PFSK-1 (cell line): ENCODE measurements at regions not wholly inside any gene's neighbourhood (a gene's known extent, or its start where the extent isn't known, plus 50 kb on each side); places are given as distances from the start of the nearest gene placed in this dataset.

ENCODE experiments used
- FOXP2 ChIP-seq: optimal IDR thresholded peaks from 2 replicates; pipeline ENCODE3; 2011; ENCODE audit warnings: borderline replicate concordance, control low read depth, inconsistent platforms; ENCODE audit not compliant: insufficient read depth; ENCODE audit errors: extremely low read length, extremely low read depth
- POLR2AphosphoS5 ChIP-seq: IDR thresholded peaks from 2 replicates; pipeline ENCODE4 v1.6.1; 2012; ENCODE audit warnings: low read depth, mild to moderate bottlenecking, control low read depth, low read length, moderate library complexity
- SIN3A ChIP-seq: IDR thresholded peaks from 2 replicates; pipeline ENCODE4 v1.6.1; 2012; ENCODE audit warnings: mild to moderate bottlenecking, low read length, moderate library complexity, borderline replicate concordance; ENCODE audit not compliant: insufficient read depth
- TAF1 ChIP-seq: IDR thresholded peaks from 2 replicates; pipeline ENCODE4 v1.6.1; 2012; ENCODE audit warnings: low read length, control low read depth, borderline replicate concordance; ENCODE audit not compliant: insufficient read depth
- TF ChIP-seq, protein P1 (sequence below), 2 experiments: IDR thresholded peaks; 2 replicates each; pipeline versions ENCODE4 v1.6.1 to v1.8.0; 2011 to 2012; ENCODE audit warnings: low read depth in 2 of 2, low read length in 2 of 2, control low read depth in 1 of 2, inconsistent platforms in 1 of 2, mild to moderate bottlenecking in 1 of 2, moderate library complexity in 1 of 2; ENCODE audit not compliant: insufficient read depth in 1 of 2

DNA sequence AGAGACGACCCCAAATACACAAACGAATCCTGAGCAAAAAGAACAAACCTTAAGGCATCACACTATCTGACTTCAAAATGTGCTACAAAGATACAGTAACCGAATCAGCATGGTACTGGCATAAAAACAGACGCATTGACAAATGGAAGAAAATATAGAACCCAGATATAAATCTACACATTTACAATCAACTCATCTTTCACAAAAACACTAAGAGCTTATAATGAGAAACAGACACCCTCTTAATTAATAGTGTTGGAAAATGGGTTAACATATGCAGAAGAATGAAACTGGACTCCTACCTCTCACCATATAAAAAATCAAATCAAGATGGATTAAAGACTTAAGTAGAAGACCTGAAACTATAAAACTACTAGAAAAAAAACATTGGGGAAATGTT lies 130.3 kb upstream of the DCBLD2 start:
- no peak for TF ChIP-seq POLR2AphosphoS5
- TF ChIP-seq FOXP2 = no peak
- TF ChIP-seq, protein P1, sequence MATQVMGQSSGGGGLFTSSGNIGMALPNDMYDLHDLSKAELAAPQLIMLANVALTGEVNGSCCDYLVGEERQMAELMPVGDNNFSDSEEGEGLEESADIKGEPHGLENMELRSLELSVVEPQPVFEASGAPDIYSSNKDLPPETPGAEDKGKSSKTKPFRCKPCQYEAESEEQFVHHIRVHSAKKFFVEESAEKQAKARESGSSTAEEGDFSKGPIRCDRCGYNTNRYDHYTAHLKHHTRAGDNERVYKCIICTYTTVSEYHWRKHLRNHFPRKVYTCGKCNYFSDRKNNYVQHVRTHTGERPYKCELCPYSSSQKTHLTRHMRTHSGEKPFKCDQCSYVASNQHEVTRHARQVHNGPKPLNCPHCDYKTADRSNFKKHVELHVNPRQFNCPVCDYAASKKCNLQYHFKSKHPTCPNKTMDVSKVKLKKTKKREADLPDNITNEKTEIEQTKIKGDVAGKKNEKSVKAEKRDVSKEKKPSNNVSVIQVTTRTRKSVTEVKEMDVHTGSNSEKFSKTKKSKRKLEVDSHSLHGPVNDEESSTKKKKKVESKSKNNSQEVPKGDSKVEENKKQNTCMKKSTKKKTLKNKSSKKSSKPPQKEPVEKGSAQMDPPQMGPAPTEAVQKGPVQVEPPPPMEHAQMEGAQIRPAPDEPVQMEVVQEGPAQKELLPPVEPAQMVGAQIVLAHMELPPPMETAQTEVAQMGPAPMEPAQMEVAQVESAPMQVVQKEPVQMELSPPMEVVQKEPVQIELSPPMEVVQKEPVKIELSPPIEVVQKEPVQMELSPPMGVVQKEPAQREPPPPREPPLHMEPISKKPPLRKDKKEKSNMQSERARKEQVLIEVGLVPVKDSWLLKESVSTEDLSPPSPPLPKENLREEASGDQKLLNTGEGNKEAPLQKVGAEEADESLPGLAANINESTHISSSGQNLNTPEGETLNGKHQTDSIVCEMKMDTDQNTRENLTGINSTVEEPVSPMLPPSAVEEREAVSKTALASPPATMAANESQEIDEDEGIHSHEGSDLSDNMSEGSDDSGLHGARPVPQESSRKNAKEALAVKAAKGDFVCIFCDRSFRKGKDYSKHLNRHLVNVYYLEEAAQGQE (IDR thresholded peaks at IDR 0.05; ENCODE audit: insufficient read depth in 1 of 2, low read depth in 2 of 2, low read length in 2 of 2) = no peak
- TF ChIP-seq SIN3A = no peak
- TF ChIP-seq TAF1 = no peak

DNA sequence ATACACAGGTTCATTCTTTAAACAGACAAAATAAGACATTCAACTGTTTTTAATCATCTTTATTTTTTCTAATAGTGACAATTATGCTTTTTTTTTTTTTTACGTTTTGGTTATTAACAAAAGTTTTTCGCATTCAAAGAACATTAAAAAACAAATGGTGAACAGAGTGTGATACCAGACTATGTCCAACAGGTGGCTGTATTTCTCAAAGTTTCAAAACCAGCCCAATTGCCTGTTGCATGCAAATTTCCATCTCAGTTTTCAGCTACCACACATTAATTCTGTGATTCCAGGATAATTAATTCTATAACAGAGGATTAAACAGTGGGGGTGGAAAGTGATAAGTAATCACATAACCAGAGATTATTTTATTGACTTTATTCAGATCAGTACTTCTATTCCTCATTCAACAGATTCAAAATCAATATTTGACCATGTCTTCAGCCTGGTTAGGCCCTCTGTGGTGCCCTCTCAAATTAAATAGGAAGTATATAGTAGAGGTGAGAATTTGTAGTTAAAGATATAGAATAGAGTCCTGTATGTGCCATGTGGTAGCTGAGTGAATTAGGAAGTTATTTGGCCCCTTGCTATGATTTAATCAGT lies 122.2 kb upstream of the DCBLD2 start:
- TF ChIP-seq TAF1 = no peak
- TF ChIP-seq POLR2AphosphoS5 = no peak
- TF ChIP-seq, protein P1 (IDR thresholded peaks at IDR 0.05; ENCODE audit: insufficient read depth in 1 of 2, low read depth in 2 of 2, low read length in 2 of 2) = no peak
- TF ChIP-seq SIN3A = no peak
- TF ChIP-seq FOXP2 = no peak

DNA sequence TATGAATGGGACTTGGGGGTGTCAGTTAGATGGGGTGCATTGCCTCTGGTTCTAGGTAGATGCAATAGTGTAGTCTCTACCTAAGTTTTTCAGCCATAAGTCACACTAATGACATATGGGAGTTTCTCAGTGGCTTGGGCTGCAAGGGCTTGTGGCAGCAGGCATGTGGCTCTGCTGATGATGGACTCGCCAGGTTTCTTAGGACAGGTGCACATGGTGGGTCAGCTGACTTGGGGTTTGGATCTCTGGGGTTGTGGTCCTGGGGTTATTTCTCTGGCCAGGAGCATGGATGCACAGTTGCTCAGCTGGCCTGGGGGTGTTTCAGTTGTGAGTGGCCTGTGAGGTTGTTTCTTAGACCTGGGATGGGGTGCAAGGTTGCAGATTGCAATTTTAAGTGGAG lies 120.0 kb upstream of the DCBLD2 start:
- TF ChIP-seq FOXP2 = no peak
- TF ChIP-seq TAF1 = no peak
- TF ChIP-seq, protein P1 (IDR thresholded peaks at IDR 0.05; ENCODE audit: insufficient read depth in 1 of 2, low read depth in 2 of 2, low read length in 2 of 2) = no peak
- TF ChIP-seq SIN3A = no peak
- TF ChIP-seq POLR2AphosphoS5 = no peak

DNA sequence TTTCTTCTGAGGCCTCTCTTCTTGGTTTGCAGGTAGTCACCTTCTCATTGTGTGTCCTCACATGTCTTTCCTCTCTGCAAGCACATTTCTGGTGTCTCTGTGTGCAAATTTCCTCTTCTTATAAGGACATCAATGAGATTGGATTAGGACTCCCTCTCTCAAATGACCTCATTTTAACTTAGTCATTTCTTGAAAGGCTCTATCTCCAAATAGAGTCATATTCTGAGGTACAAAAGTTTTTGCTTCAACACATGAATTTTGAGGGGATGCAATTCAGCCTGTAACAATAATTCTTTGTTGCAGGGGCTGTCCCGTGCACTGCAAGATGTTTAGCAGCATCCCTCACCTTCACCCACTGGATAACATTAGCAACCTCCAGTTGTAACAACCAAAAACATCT lies 115.0 kb upstream of the DCBLD2 start:
- TF ChIP-seq FOXP2 (no peak), SIN3A (no peak), TAF1 (no peak), POLR2AphosphoS5 (no peak)
- TF ChIP-seq, protein P1 (IDR thresholded peaks at IDR 0.05; ENCODE audit: insufficient read depth in 1 of 2, low read depth in 2 of 2, low read length in 2 of 2) = no peak
